HG03135 (cell line): ENCODE measurements at regions not wholly inside any gene's neighbourhood (a gene's known extent, or its start where the extent isn't known, plus 50 kb on each side); places are given as distances from the start of the nearest gene placed in this dataset.
"Not testable (repeated sequence)": the region's sequence is repeated elsewhere in the genome, so short reads cannot be mapped to it uniquely, and the experiment has no call there.

Experiments
- ATAC-seq: cut with Tn5 transposase; IDR thresholded peaks from one replicate; pipeline ENCODE4 v1.9.1; 2021; ENCODE audit warnings: mild to moderate bottlenecking, moderate library complexity; ENCODE audit not compliant: unreplicated experiment

DNA sequence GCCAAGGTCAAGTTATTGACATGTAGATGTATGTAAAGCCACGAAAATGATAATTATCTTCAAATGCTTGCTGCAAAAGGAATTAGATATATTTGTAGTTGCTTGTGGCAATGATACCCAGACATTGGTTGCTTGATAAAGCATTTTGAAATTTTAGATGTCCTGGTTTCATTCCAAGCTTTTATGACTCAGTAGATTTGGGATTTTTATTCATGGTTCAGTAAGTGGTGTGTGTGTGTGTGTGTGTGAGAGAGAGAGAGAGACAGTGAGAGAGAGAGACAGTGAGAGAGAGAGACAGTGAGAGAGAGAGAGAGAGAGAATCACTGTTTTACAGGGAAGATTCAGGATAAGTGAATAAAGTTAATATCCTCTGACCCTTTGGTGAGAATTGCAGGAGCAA lies 498.2 kb upstream of the C1orf87 start:
- ATAC-seq: no peak

DNA sequence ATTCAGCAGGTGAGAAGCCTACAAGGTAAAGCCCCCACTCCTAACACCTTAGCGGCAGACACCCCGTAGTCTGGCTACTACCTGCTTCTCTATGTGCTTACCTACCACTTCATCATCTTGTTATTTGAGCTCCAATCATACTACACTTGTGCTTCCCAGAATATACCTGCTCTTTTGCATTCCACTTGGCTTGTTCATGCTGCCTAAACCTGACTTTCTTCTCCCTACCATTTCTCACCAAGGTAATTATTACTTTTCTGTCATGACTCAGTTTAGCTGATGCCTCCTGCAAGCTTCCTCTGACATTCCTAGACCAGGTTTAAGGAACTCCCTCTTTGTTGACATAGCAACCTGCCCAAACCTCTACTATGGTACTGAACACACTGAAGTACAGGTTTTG lies 495.6 kb upstream of the C1orf87 start:
- ATAC-seq: no peak

DNA sequence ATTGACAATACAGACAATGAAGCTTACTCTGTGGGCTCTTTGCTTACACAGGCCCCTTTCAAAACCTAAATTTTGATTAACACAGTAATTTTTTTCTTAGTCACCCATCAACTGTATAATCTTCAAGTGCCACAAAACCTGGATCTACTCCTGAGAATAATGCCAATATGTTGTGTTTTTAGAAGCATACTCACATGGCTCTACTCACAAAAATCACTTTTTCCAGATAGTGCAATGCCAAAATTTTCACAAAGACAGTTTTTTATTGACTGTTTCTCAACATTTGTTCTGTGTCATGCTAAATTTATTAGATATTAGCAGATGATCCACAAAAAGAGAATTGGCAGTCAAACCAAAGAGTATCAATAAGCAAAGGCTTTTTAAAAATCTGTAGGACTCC lies 493.7 kb upstream of the C1orf87 start:
- ATAC-seq: no peak

DNA sequence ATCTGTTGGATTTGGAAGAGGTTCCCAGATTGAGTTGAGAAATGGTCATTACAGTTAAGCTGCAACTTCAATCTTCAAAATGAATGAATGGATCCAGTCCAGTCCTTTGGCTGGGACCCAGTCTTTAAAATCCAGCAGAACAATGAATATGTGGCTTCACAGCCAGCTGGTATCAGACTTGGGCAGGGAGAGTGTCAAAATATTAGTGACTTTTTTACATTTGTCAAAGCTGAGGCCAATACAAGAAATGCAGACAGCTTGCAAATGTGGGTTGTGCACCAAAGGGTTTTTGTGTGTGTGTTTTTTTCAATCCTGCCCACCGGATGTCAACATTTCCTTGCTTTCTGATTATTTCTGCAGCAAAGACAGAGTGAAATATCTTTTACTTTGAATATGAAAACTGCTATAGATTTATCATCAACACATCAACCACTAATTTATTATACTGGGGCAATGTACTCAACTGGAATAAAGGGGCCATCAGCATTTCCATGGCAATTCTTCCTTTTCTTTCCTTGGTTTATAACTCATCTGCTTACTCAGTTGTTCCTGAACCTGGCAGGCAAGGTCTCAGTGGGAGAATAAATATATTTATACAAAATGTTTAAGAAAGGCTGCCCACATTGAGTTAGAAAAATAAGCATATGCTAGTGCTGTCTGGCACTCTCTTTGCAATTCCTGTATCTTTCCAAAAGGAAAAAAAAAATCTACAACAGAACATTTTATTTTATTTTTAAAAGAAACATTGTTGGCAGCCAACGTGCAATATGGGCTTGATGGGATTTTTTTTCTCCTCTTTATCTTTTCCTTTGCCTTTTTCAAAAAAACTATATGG lies 491.6 kb upstream of the C1orf87 start:
- ATAC-seq: no peak

DNA sequence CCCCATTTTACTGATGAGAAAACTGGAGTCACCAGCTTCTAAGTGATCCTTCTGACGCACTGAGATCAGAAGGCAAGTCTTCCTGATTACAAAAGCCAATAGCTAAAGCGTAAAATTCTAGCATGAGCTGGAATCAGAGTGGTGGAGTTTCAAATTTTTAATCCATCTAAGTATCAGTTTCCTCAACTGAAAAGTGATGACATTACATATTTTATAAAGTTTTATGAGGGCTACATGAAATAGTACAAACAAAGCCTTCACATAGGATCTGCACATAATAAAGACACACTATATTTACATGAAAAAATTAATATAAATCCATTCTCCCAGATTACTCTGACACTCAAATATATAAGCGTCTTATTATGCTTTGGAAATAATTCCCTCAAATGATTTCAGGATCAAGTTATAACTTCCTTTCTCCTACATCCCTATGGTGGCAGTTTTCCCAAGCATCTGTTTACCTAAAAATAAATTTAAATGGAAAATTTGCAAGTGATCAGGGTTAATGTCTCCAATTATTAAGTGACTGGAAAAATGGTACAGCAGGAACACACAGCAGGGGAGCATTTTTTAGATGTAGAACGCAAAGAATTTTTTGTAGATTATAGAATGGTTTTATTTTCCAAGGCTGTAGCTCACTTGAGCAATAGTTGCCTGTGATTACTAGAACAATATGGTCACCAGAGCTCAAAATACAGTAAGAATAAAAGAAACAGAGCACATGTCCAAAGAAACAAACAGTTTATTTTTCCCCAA lies 490.4 kb upstream of the C1orf87 start:
- no peak for ATAC-seq

- no peak for ATAC-seq
Measured at GRCh38 chr1:60562740-60563139, 489.2 kb upstream of the C1orf87 start.

- no peak for ATAC-seq
Measured at GRCh38 chr1:60560701-60561100, 487.1 kb upstream of the C1orf87 start.

- ATAC-seq: no peak
Measured at GRCh38 chr1:60558236-60558635, 484.7 kb upstream of the C1orf87 start.

GRCh38 chr1:60553730-60554129 lies 480.2 kb upstream of the C1orf87 start:
- no peak for ATAC-seq

GRCh38 chr1:60547821-60548220 lies 474.3 kb upstream of the C1orf87 start:
- ATAC-seq: no peak

- ATAC-seq: no peak
Measured at GRCh38 chr1:60541831-60542532, 468.4 kb upstream of the C1orf87 start.

DNA sequence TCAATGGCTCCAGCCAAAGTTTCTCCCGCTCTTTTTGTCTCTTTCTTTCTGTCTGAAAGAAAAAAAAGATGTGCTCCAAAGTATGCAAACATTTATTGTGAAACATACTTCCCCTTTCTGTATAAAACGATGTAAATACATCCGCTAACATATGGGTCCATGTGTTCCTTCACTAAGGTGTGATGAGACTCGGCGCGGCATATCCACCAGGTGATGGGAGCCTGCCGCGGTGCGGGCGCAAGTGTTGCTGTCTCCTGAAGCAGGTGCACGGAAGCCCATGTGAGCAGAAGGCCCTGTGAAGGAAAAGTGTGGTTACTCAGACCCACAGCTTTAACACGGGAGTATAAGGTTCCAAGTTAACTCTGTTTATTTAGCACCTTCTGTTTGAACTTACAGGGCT lies 466.6 kb upstream of the C1orf87 start:
- no peak for ATAC-seq

GRCh38 chr1:60535713-60536112 lies 462.1 kb upstream of the C1orf87 start:
- no peak for ATAC-seq

- ATAC-seq: no peak
Measured at GRCh38 chr1:60527567-60527966, 454.0 kb upstream of the C1orf87 start.

DNA sequence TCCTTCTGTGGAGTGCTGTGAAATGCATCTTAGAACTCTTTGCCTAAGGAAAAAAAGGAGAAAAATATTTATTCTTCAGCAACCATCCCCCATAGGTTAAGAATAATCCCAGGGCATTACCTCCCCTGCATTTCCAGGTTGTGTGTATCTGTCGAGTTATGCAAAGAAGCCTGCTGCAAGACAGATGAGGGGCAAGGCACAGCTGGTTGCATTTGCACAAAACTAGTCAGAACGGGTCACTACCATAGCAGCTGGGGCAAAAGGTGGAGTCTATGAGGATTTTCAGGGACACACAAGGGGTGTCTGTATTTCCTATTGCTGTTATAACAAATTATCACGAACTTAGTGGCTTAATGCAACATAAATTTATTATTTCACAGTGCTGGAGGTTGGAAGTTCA lies 443.4 kb upstream of the C1orf87 start:
- no peak for ATAC-seq

DNA sequence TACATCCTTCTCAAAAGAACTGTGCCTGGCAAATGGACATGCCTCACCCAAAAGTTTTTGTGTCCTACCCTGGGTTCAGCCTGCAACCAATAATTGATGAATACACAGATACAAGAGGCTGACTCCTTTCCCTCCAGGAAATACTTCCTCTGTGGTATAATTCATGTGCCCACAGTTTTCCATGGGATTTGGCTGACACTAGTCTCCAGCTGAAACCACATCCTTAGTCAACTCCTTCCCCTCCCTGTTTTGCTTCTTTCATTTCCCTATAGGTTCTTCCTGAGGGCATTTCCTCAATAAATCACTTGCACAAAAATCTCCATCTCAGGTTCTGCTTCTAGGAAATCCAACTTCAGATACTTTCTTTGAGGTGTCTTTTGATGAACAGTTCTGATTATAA lies 436.6 kb upstream of the C1orf87 start:
- no peak for ATAC-seq

DNA sequence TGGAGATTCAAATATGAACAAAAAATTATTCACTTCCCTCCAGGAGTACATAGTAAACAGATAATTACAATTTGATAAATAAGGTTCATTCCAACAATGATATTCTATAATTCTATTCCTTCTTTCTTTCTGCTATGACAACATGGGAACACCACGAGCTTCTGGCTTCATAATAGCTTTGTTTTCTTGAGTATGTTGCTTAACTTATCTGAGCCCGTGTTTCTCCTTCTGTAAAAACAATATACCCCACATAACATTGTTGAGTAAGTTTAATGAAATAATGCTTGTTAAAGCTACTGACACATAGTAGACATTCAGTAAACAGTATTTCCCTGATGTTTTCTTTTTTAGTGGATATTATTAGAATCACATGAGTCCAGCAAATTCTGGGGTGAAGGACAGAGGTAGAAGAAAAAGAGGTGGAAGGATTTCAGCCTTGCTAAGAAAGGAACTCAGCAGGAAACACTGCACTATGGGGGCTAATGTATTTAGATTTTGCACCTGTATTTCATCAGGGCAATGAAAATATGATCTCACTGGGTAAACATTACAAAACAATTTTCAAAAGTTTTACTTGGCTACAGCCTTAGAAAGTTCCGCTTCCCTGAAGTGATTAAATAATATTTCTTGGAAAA lies 430.8 kb upstream of the C1orf87 start:
- no peak for ATAC-seq

- no peak for ATAC-seq
Measured at GRCh38 chr1:60503266-60503925, 429.8 kb upstream of the C1orf87 start.

GRCh38 chr1:60502506-60502905 lies 428.9 kb upstream of the C1orf87 start:
- ATAC-seq: no peak

DNA sequence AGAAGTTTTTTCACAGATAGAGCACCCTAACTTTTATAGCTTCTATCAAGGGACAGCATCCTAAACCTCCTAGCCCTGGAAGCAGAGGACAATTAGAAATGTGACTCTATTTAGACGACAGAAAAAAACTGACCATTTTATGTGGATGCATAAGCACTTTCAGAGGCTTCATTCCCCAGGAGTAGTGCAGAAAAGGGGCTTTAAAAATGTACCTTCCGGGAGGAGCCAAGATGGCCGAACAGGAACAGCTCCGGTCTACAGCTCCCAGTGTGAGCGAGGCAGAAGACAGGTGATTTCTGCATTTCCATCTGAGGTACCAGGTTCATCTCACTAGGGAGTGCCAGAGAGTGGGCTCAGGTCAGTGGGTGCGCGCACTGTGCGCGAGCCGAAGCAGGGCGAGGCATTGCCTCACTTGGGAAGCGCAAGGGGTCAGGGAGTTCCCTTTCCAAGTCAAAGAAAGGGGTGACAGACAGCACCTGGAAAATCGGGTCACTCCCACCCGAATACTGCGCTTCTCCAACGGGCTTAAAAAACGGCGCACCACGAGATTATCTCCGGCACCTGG lies 416.4 kb upstream of the C1orf87 start:
- ATAC-seq: not testable (repeated sequence)
